ENCODE measurements at regions not wholly inside any gene's neighbourhood (a gene's known extent, or its start where the extent isn't known, plus 50 kb on each side); places are given as distances from the start of the nearest gene placed in this dataset.
"Not testable (repeated sequence)": the region's sequence is repeated elsewhere in the genome, so short reads cannot be mapped to it uniquely, and the experiment has no call there.

- ATAC-seq: no peak
Measured at GRCh38 chr6:2376429-2377355, 131.3 kb upstream of the GMDS start.

DNA sequence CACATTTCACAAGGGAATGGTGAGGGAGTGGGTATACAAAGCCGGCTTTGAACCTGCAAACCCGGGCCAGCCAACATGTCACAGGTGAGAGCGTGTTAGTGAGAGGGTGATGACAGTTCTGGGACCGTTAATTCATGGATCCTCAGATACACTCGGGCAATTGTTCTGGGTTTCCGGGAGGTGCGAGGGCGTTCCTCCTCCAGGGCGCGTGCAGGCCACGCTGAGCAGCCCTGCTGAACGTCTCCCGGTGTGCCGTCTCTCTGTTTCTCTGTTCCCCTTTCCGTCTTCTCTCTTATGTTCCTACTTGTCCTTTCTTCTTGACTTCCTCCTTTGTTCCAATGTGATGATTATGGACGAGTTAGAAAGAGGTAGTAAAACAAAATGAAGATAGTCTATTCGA is 130.0 kb upstream of the GMDS start:
- no peak for ATAC-seq

DNA sequence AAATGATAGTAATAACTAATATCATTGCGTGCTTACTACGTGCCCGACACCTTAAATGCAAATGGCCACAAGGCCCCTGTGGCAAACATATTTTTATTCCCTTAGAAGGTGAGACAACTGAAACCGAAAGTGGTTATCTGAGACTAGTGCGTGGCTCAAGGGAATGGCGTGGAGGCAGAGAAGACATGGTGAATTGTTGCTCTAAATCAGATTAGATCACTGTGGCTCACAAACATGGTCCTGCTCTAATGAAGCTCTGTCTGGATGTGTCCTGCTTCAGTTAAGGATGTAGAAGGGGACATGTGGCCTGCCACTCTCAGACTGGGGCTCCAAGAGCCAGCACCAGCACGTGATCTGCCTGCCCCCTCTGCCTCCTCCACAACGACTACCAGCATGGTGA is 124.2 kb upstream of the GMDS start:
- ATAC-seq: no peak

DNA sequence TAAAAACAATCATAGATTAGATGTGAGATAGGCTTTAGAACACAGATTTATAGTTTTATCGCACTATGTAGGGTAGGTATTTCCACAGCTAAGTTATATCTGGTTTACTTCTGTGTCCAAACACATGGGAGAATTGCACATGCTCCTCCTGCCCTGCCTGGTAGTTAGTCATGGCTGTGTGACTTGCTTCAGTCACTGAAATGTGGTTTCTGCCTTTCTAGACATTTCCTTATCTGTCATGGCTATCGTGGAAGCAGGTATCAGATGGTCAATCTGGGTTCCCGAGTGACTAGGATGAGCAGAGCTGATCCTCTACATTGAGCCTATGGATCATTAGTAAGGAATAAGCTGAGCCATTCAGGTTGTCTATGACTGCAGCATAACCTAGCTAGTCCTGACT is 117.8 kb upstream of the GMDS start:
- ATAC-seq: peak; percentile 38

- ATAC-seq: no peak
Measured at GRCh38 chr6:2361195-2361594, 115.8 kb upstream of the GMDS start.

GRCh38 chr6:2360716-2361115 is 115.3 kb upstream of the GMDS start:
- ATAC-seq: no peak

- no peak for ATAC-seq
Measured at GRCh38 chr6:2360126-2360525, 114.7 kb upstream of the GMDS start.

DNA sequence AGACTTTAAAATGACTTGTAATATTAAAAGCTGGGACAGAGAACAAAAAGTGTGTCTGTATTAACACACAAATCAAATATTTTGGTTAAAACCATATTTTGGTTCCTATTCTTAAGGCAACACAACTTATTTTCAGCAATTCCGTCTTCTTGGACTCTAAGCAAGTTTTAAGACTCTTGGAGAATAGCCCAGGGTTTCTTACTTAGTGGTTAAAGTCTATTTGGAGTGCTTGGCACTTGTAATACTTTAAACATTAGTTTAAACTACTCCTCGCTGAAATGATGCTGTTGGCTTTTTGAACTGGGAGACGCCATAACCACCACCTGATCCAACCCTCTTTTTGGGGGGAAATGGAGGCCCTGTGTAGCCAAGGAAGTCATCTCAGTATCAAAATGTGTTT is 109.7 kb upstream of the GMDS start:
- ATAC-seq: no peak

GRCh38 chr6:2354138-2354491 is 108.7 kb upstream of the GMDS start:
- ATAC-seq: no peak

DNA sequence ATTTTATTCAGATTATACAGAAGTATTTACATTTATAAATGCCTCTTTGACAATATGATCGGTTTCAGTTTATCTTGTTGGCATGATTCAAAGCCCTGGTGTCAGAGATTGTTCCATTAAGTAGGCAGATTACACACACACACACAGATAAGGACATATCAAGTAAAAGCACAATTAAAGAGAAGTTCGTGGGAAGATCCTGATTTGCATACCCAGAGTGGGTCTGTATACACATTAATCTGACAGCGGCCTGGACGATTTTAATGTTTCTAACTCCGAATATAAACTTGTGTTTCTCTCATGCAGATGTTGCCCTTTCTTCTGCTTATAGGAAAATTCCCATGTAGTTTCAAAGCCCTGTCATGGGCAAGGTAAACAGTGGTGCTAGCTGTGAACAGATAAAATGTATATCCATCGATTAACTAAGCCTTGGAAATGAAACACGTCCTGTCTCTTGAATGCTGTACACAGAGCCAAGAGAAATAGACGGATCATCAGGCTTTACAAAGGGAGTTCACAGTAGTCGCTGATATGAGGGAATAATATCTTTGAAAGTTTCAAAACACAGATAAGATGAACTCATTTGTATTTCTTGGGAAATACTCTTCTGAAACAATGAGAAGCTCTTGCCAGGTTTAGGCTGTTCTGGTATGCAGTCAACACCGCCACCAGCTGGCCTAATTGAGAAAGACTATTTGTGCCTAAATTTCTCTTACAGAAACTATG is 108.2 kb upstream of the GMDS start:
- peak; percentile 77 for ATAC-seq

GRCh38 chr6:2351807-2352431 is 106.5 kb upstream of the GMDS start:
- ATAC-seq: no peak

DNA sequence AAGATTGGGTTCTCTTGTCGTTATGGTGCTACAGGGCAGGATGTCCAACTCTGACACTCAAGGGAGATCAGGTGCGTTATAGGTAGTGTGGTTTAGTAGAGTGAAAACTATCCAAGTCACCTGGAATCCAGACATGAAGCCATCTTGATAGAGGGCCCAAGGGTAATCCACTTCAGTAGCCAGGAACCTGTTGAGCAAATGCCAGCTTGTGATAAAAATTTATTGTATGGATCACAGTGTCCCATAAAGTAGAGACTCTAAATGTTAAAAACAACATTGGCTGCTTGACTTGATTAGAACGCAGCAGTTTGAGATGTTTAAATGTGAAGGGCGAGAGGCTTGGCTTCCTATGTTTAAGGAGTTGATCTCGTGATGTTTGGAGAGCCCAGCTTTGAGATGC is 105.7 kb upstream of the GMDS start:
- ATAC-seq: no peak

DNA sequence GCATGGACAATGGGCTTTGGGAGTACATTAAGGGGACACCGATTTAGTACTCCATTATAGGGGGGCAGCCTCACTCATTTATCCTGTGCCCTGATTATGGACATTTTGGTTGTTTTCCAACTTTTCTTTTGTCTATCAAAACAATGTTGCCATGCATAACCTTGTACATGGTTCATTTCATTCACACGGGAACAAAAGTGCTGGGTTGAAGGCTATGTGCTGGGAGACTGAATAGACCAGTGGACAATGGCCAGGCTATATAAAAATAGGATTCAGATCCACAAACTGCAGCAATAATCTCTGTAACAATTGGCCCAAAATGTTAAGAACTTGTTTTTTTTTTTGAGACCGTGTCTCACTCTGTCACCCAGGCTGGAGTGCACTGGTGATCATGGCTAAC is 100.7 kb upstream of the GMDS start:
- ATAC-seq: no peak

GRCh38 chr6:2344319-2344905 is 99.0 kb upstream of the GMDS start:
- ATAC-seq: peak; percentile 94

DNA sequence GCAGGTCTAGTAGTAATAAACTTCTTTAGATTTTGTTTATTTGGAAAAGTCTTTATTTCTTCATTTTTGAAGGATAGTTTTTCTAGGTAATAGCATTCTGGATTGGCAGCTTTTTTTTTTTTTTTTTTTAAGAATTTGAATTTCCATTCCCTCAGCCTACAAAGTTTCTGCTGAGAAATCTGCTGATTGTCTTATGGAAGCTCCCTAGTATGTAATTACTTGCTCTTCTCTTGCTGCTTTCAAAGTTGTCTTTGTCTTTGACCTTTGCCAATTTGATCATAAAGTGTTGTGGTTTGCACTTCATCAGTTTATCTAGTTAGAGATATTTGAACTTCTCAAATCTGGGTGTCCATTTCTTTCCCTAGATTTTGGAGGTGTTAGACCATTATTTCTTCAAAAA is 82.2 kb upstream of the GMDS start:
- no peak for ATAC-seq

GRCh38 chr6:2324166-2324953 is 79.0 kb upstream of the GMDS start:
- no peak for ATAC-seq

DNA sequence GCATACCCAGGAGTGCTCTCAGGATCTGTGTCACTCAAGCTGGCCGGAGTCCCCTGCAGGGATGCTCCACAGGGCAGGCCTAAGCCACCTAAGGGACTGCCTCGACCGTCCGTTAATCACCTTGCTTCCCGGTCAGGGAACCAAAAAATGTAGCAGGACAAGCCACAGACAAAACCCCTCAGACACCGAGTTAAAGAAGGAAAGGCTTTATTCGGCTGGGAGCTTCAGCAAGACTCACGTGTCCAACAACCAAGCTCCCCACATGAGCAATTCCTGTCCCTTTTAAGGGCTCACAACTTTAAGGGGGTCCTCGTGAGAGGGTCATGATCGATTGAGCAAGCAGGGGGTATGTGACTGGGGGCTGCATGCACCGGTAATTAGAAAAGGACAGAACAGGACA is 72.1 kb upstream of the GMDS start:
- not testable (repeated sequence) for ATAC-seq

DNA sequence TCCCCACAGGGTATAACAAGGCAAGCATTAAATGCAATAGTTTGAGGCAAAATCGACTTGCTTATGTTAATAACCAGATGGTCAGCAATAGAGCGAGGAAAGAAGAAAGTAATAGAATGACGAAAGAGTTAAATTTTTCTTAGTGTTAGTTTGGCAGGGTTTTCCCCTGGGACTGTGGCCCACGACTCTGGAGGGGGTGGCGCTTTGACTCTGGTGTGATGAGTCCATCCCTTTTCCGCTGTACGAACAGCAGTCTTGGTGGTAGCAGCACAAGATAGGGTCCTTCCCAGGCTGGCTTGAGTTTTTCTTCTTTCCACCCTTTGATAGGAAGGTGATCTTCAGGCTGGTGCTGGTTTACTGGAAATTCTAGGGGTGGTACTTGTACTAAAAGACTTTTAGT is 69.2 kb upstream of the GMDS start:
- ATAC-seq: no peak

DNA sequence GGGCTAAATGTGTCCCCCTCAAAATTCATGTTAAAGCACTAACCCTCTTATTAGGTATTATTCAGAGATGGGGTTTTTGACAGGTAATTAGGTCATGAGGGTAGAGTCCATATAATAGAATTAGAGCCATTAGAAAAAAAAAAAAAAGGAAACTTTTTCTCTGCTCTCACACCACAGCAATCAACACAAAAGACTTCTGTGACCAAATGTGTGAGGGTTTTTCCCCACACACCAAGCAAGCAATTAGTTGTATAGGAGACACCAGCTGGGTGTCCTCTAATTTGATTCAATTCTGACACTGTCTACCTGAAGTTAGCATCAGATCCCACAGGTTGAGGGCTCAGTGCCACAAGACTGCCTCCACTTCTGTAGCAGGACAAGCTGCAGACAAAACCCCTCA is 64.6 kb upstream of the GMDS start:
- no peak for ATAC-seq

- no peak for ATAC-seq
Measured at GRCh38 chr6:2309122-2309521, 63.7 kb upstream of the GMDS start.

GRCh38 chr6:2307799-2308198 is 62.4 kb upstream of the GMDS start:
- no peak for ATAC-seq

DNA sequence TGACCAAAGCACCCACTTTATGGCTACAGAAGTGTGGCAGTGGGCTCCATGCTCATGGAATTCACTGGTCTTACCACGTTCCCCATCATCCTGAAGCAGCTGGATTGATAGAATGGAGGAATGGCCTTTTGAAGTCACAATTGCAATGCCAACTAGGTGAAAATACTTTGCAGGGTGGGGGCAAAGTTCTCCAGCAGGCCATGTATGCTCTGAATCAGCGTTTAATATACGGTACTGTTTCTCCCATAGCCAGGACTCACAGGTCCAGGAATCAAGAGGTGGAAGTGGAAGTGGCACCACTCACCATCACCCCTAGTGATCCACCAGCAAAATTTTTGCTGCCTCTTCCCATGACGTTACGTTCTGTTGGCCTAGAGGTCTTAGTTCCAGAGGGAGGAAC is 60.5 kb upstream of the GMDS start:
- no peak for ATAC-seq

DNA sequence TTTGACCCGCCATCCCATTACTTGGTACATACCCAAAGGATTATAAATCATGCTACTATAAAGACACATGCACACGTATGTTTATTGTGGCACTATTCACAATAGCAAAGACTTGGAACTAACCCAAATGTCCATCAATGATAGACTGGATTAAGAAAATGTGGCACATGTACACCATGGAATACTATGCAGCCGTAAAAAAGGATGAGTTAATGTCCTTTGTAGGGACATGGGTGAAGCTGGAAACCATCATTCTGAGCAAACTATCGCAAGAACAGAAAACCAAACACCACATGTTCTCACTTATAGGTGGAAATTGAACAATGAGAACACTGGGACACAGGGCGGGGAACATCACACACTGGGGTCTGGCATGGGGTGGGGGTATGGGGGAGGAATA is 57.1 kb upstream of the GMDS start:
- not testable (repeated sequence) for ATAC-seq
